ENCODE measurements at regions not wholly inside any gene's neighbourhood (a gene's known extent, or its start where the extent isn't known, plus 50 kb on each side); places are given as distances from the start of the nearest gene placed in this dataset.

GRCh38 chr1:101137144-101138126, 99.4 kb upstream of the S1PR1 start:
- Histone ChIP-seq H2AFZ (no peak overlapping the region), H3K9me2 (ENCODE audit: insufficient read depth) (no peaks in the 10 kb centered on the region), H3K4me1 (replicated peaks; ENCODE audit: insufficient read depth) (peaks cover 9% of the 10 kb centered on the region; the same call in 1 of the 2 replicates), H3K9me3 (ENCODE audit: insufficient read depth, low read depth) (no peaks in the 10 kb centered on the region), H3K27ac (no peak overlapping the region), H3K27me3 (ENCODE audit: insufficient read depth, low read depth) (no peaks in the 10 kb centered on the region), H3K4me2 (no peak overlapping the region), H4K20me1 (ENCODE audit: insufficient read depth) (no peaks in the 10 kb centered on the region), H3K36me3 (ENCODE audit: low read depth) (no peaks in the 10 kb centered on the region), H3K4me3 (no peak overlapping the region), H3K79me2 (ENCODE audit: low read depth) (no peaks in the 10 kb centered on the region), H3F3A (ENCODE audit: insufficient read depth, low read depth) (no peaks in the 10 kb centered on the region)
- POLR2A ChIA-PET (ENCODE audit: unreplicated experiment) = no interaction called here
- intact Hi-C loops (cut with micrococcal nuclease; ENCODE audit: unreplicated experiment) = loop anchor here (10.0 kb wide), 1 partner anchor 97 kb away; the partner anchor contains the start of gene S1PR1
- no peak for DNase-seq
- BruUV-seq (replicated peaks) = no TSS peak
- TF ChIP-seq CTCF (conservative IDR thresholded peaks at IDR 0.05) (no peak), EZH2 (IDR thresholded peaks at IDR 0.05; ENCODE audit: low read depth) (no peak)
- CTCF ChIA-PET = no interaction called here

GRCh38 chr1:101136739-101137138, 100.1 kb upstream of the S1PR1 start:
- Histone ChIP-seq H3K27ac (no peak overlapping the region), H3K79me2 (ENCODE audit: low read depth) (no peaks in the 10 kb centered on the region), H3K9me3 (ENCODE audit: insufficient read depth, low read depth) (no peaks in the 10 kb centered on the region), H3K4me2 (no peak overlapping the region), H3K27me3 (ENCODE audit: insufficient read depth, low read depth) (no peaks in the 10 kb centered on the region), H4K20me1 (ENCODE audit: insufficient read depth) (no peaks in the 10 kb centered on the region), H3K4me1 (replicated peaks; ENCODE audit: insufficient read depth) (peaks cover 9% of the 10 kb centered on the region; the same call in 1 of the 2 replicates), H2AFZ (no peak overlapping the region), H3F3A (ENCODE audit: insufficient read depth, low read depth) (no peaks in the 10 kb centered on the region), H3K4me3 (no peak overlapping the region), H3K9me2 (ENCODE audit: insufficient read depth) (no peaks in the 10 kb centered on the region), H3K36me3 (ENCODE audit: low read depth) (no peaks in the 10 kb centered on the region)
- intact Hi-C loops (cut with micrococcal nuclease; ENCODE audit: unreplicated experiment) = loop anchor here (10.0 kb wide), 1 partner anchor 98 kb away; the partner anchor contains the start of gene S1PR1
- POLR2A ChIA-PET (ENCODE audit: unreplicated experiment) = no interaction called here
- DNase-seq = no peak
- TF ChIP-seq EZH2 (IDR thresholded peaks at IDR 0.05; ENCODE audit: low read depth) (no peak), CTCF (conservative IDR thresholded peaks at IDR 0.05) (no peak)
- BruUV-seq (replicated peaks) = no TSS peak
- CTCF ChIA-PET = no interaction called here

- ChIA-PET POLR2A (ENCODE audit: unreplicated experiment) (no interaction called here), CTCF (no interaction called here)
- intact Hi-C loops (cut with micrococcal nuclease; ENCODE audit: unreplicated experiment) = loop anchor here (10.0 kb wide), 1 partner anchor 99 kb away; the partner anchor contains the start of gene S1PR1
- H2AFZ ChIP-seq = no peak overlapping the region
- no peak overlapping the region for H3K4me2 ChIP-seq
- no peak for DNase-seq
- BruUV-seq (replicated peaks) = no TSS peak
- H3K9me2 ChIP-seq (ENCODE audit: insufficient read depth) = no peaks in the 10 kb centered on the region
- no peaks in the 10 kb centered on the region for H3K9me3 ChIP-seq (ENCODE audit: insufficient read depth, low read depth)
- no peaks in the 10 kb centered on the region for H4K20me1 ChIP-seq (ENCODE audit: insufficient read depth)
- no peaks in the 10 kb centered on the region for H3K36me3 ChIP-seq (ENCODE audit: low read depth)
- TF ChIP-seq CTCF (conservative IDR thresholded peaks at IDR 0.05) = no peak
- TF ChIP-seq EZH2 (IDR thresholded peaks at IDR 0.05; ENCODE audit: low read depth) = no peak
- no peaks in the 10 kb centered on the region for H3F3A ChIP-seq (ENCODE audit: insufficient read depth, low read depth)
- peaks cover 9% of the 10 kb centered on the region; the same call in 1 of the 2 replicates for H3K4me1 ChIP-seq (replicated peaks; ENCODE audit: insufficient read depth)
- H3K4me3 ChIP-seq = no peak overlapping the region
- H3K27me3 ChIP-seq (ENCODE audit: insufficient read depth, low read depth) = no peaks in the 10 kb centered on the region
- H3K27ac ChIP-seq = no peak overlapping the region
- no peaks in the 10 kb centered on the region for H3K79me2 ChIP-seq (ENCODE audit: low read depth)
These were observed 100.5 kb upstream of the S1PR1 start for GRCh38 chr1:101136271-101136670.
